GM21390 (cell line): ENCODE measurements at regions not wholly inside any gene's neighbourhood (a gene's known extent, or its start where the extent isn't known, plus 50 kb on each side); places are given as distances from the start of the nearest gene placed in this dataset.
A peak's percentile ranks its signal among the peaks of the same experiment; 100 is the strongest.
"Not testable (repeated sequence)": the region's sequence is repeated elsewhere in the genome, so short reads cannot be mapped to it uniquely, and the experiment has no call there.

Source experiments
- ATAC-seq: cut with Tn5 transposase; IDR thresholded peaks from one replicate; pipeline ENCODE4 v1.9.1; 2021; ENCODE audit not compliant: unreplicated experiment

GRCh38 chr3:109982201-109982600, 644.9 kb upstream of the DPPA4 start:
- no peak for ATAC-seq

GRCh38 chr3:109984976-109985375, 647.6 kb upstream of the DPPA4 start:
- no peak for ATAC-seq

DNA sequence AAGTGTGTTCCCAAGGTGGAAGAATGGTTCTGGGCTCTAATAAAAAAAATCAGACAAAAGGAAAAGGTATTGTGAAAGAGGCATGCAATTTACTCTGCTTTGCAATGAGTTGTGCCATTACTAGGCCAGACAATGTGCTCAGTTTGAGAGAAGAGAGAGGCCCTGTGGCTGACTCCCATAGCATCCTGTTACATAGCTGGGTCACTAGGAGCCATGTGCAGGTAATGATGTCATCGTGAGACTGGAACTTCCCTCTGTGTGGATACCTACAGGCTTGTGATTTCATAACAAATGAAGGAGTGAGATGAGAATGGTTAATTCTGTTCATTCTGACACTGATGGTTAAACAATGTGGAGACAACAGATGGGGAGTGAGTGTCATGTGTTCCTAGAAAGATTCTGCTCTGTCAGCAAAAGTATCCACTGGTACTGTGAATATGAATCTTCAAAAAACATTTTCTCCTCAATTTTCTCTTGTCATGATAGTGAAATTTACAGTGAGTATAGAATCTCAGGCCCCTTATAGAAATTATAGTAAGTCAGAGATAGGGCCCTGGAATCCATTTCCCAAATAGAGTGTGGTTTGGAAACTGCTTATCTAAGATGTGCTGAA, 648.7 kb upstream of the DPPA4 start:
- no peak for ATAC-seq

GRCh38 chr3:109994853-109995252, 657.5 kb upstream of the DPPA4 start:
- no peak for ATAC-seq

GRCh38 chr3:109995377-109995776, 658.0 kb upstream of the DPPA4 start:
- no peak for ATAC-seq

DNA sequence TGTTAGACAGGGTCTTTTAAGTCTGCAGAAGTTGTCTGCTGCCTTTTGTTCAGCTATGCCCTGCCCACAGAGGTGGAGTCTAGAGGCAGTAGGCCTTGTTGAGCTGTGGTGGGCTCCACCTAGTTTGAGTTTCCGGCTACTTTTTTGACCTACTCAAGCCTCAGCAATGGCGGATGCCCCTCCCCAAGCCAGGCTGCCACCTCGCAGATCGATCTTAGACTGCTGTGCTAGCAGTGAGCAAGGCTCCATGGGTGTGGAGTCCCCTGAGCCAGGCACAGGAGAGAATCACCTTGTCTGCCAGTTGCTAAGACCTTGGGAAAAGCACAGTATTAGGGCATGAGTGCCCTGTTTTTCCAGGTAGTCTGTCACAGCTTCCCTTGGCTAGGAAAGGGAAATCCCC, 664.6 kb upstream of the DPPA4 start:
- not testable (repeated sequence) for ATAC-seq

GRCh38 chr3:110006913-110007312, 669.6 kb upstream of the DPPA4 start:
- no peak for ATAC-seq

DNA sequence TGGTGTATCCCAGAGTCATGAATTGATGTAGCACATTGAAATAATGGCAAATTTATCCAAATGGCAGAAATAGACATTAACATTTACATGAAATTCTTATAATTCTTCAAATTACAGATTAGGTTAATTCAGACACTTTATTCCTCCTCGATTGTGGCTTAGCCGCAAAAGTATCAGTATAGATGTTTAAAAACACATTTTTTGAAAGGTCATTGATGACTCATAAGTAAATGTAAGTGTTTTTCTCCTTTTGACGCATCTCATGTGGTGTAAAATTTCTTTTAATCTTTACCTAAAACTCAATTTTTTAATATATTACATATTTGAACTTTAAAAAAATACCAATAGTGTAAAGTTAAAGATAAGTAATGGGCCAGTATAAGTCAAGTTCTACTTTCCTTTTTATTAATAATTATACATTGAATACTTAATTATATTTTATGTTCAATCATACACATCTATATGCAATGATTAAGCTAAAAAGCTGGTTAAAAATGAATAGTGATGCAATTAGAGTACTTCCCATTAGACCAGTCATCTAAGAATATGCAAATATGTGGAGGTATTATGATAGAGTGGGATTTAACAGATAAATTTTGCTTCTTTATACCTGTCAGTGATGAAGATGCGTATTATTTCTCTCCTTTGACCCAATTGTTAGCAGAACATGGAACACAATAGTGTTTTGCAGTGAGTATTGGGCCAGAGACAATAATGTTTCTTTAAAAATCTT, 678.1 kb upstream of the DPPA4 start:
- peak; percentile 56 for ATAC-seq

- ATAC-seq: peak; percentile 25
Measured at GRCh38 chr3:110016235-110016815, 679.0 kb upstream of the DPPA4 start.

- no peak for ATAC-seq
Measured at GRCh38 chr3:110017304-110017703, 680.0 kb upstream of the DPPA4 start.

DNA sequence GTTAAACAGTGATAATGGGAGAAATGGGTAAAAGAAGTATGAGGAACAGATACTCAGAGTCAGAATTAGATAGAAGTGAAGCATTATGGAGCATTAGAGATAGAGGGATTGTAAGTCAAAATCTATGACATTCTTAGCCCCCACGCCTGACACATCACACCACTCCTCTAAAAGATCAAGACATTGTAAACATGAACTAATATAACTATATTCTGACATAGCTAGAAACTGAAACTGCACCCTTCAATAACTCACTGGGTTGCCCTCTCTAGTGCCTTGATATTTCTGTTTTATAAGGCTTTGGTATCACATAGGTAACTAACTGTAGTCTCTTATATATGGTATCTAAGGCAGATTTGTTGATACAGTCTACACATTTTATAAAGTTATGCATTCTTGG, 684.3 kb upstream of the DPPA4 start:
- ATAC-seq: no peak

DNA sequence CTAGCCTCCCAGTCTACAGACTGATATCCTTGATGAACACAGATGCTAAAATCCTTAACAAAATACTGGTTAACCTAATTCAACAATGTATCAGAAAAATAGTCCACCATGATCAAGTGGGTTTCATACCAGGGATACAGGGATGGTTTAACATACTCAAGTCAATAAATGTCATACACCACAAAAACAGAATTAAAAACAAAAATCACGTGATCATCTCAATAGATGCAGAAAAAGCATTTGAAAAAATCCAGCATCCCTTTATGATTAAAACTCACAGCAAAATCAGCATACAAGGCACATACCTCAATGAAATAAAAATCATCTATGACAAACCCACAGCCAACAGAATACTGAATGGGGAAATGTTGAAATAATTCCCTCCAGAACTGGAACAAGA, 685.7 kb upstream of the DPPA4 start:
- not testable (repeated sequence) for ATAC-seq

GRCh38 chr3:110026421-110026820, 689.1 kb upstream of the DPPA4 start:
- no peak for ATAC-seq

GRCh38 chr3:110027446-110028080, 690.2 kb upstream of the DPPA4 start:
- ATAC-seq: no peak

GRCh38 chr3:110031975-110032374, 694.6 kb upstream of the DPPA4 start:
- ATAC-seq: no peak

DNA sequence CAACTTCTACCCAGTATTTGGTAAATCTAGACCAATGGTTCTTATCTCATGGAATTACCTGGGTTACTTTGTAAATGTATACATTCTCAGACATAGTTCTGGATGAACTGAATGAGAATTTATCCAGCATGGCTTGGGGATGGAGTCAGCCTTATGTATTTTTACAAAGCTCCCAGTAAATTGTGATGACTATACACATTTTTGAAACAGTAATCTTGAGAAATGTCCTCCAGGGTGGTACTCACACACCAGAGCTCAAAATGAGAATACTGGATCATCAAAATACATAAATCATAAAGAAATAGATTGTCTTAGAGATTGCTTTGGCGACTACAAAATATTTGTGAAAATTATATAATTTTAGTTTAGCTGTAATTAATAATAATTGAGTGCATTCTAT, 722.1 kb upstream of the DPPA4 start:
- no peak for ATAC-seq

GRCh38 chr3:110062716-110063115, 725.4 kb upstream of the DPPA4 start:
- ATAC-seq: no peak

- no peak for ATAC-seq
Measured at GRCh38 chr3:110063178-110063577, 725.8 kb upstream of the DPPA4 start.

- ATAC-seq: no peak
Measured at GRCh38 chr3:110066206-110066605, 728.9 kb upstream of the DPPA4 start.

DNA sequence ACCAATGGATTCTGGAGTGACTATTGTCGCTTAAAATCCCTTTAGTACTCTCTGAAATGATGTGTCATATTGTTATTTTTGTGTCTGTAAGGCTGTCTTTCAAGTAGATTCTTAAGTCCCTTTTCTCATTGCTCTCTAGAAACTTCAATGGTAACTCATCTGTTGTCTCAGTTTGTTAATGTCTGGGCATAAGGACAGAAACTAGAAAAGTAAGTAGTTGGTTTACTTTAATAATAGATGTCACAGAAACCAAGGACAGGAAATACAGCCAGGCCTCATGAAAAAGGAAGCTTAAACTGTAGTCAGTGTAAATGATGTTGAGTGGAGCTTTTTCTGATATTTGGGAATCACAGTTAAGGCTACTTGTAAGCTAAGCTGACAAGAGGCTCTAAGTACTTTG, 730.2 kb upstream of the DPPA4 start:
- ATAC-seq: no peak

GRCh38 chr3:110069761-110070160, 732.4 kb upstream of the DPPA4 start:
- no peak for ATAC-seq
